Panc1 (cell line): ENCODE measurements at regions not wholly inside any gene's neighbourhood (a gene's known extent, or its start where the extent isn't known, plus 50 kb on each side); places are given as distances from the start of the nearest gene placed in this dataset.

Source experiments
- ATAC-seq: fragments of 200-7000 bp; cut with Tn5 transposase; 2 replicates; pipeline ENCODE4 v1.9.1; 2020; ENCODE audit warnings: mild to moderate bottlenecking, moderate library complexity
- BruUV-seq: library from RNA; stranded (reverse); fragments of 400-500 nt; replicated peaks from 2 replicates; lab custom pipeline; 2021; lab: Mats Ljungman, UMichigan
- CTCF ChIA-PET: fragments of 300-600 bp; sonication (Branson Sonifier 250); formaldehyde crosslinking; loops from one replicate; lab custom pipeline; 2022; ENCODE audit warnings: antibody characterized with exemption; lab: Charles Lee
- POLR2A ChIA-PET: fragments of 300-600 bp; sonication (Branson Sonifier 250); formaldehyde crosslinking; loops from one replicate; lab custom pipeline; 2022; ENCODE audit warnings: antibody characterized with exemption; lab: Charles Lee
- DNase-seq: peaks from one replicate; pipeline ENCODE4 v3.0.0-alpha.2; 2010; ENCODE audit warnings: low read depth, low spot score
- H3K27ac ChIP-seq: 2 replicates; pipeline ENCODE4 v1.5.1; 2011; ENCODE audit warnings: mild to moderate bottlenecking, low read length, inconsistent platforms
- H3K27me3 ChIP-seq: fragments of 200-500 bp; sonication (Bioruptor generic); 2 replicates; pipeline ENCODE4 v1.6.0; 2014; ENCODE audit warnings: low read length, inconsistent platforms; ENCODE audit not compliant: control insufficient read depth, insufficient read depth
- H3K36me3 ChIP-seq: fragments of 200-500 bp; sonication (Bioruptor generic); 2 replicates; pipeline ENCODE4 v1.5.1; 2014; ENCODE audit warnings: inconsistent platforms, mild to moderate bottlenecking, low read length, moderate library complexity; ENCODE audit not compliant: control insufficient read depth, insufficient read depth
- H3K4me1 ChIP-seq: 2 replicates; pipeline ENCODE4 v1.5.1; 2011; ENCODE audit warnings: inconsistent platforms, mild to moderate bottlenecking, low read length, moderate library complexity; ENCODE audit not compliant: control insufficient read depth, insufficient read depth
- H3K4me3 ChIP-seq, 2 experiments: 2 replicates each; pipeline ENCODE4 v1.5.1; 2011 to 2012; ENCODE audit warnings: low read depth in 2 of 2, low read length in 2 of 2, mild to moderate bottlenecking in 2 of 2, inconsistent platforms in 1 of 2, moderate library complexity in 1 of 2
- H3K9me3 ChIP-seq: fragments of 200-500 bp; sonication (Bioruptor generic); 2 replicates; pipeline ENCODE4 v1.5.1; 2014; ENCODE audit warnings: low read depth, mild to moderate bottlenecking, inconsistent platforms, low read length, moderate library complexity; ENCODE audit not compliant: control insufficient read depth, insufficient read depth
- CTCF ChIP-seq: fragments of 450-650 bp; IDR thresholded peaks from 2 replicates; pipeline ENCODE4 v1.5.1; 2017; ENCODE audit warnings: mild to moderate bottlenecking
- POLR2AphosphoS5 ChIP-seq: IDR thresholded peaks from 2 replicates; pipeline ENCODE4 v1.6.1; 2012; ENCODE audit warnings: mild to moderate bottlenecking, low read depth, low read length, moderate library complexity
- REST ChIP-seq, 2 experiments: IDR thresholded peaks; 2 replicates each; pipeline ENCODE4 v1.6.1; 2011 to 2012; ENCODE audit warnings: low read depth in 2 of 2, control low read depth in 1 of 2, low read length in 1 of 2, mild to moderate bottlenecking in 1 of 2, moderate library complexity in 1 of 2; ENCODE audit not compliant: insufficient read depth in 1 of 2
- SIN3A ChIP-seq: IDR thresholded peaks from 2 replicates; pipeline ENCODE4 v1.6.1; 2012; ENCODE audit warnings: low read depth, mild to moderate bottlenecking, low read length, moderate library complexity, borderline replicate concordance; ENCODE audit not compliant: insufficient read depth
- TCF7L2 ChIP-seq: IDR thresholded peaks from 2 replicates; pipeline ENCODE4 v1.6.1; 2011; ENCODE audit warnings: mild to moderate bottlenecking, low read depth, low read length, inconsistent platforms
- in situ Hi-C: cut with HindIII; loops from 2 replicates; pipeline ENCODE4 v1.10.0; 2016; ENCODE audit warnings: low sequenced_read_pairs, low pct_unique_long_range_greater_than_20kb
- intact Hi-C: fragments of 100-400 bp; cut with micrococcal nuclease; formaldehyde crosslinking; loops from one replicate; pipeline ENCODE4 v1.10.0; 2022; ENCODE audit not compliant: unreplicated experiment

- BruUV-seq: no TSS peak
- in situ Hi-C loops (no loop called here), intact Hi-C loops (no loop called here)
- ChIA-PET POLR2A (no interaction called here), CTCF (no interaction called here)
- ATAC-seq: no peak
- Histone ChIP-seq H3K4me1 (no peaks in the 10 kb centered on the region), H3K27ac (no peak overlapping the region), H3K27me3 (no peaks in the 10 kb centered on the region), H3K4me3 (no peak overlapping the region), H3K9me3 (no peaks in the 10 kb centered on the region), H3K36me3 (no peaks in the 10 kb centered on the region)
- TF ChIP-seq CTCF (no peak), POLR2AphosphoS5 (no peak), SIN3A (no peak), REST (IDR thresholded peaks at IDR 0.05; ENCODE audit: insufficient read depth in 1 of 2, low read depth in 2 of 2, low read length in 1 of 2) (no peak)
- no peak for DNase-seq
These were observed 261.7 kb upstream of the GATB start for GRCh38 chr4:152022543-152022942.

- Histone ChIP-seq H3K4me3 (no peak overlapping the region), H3K4me1 (no peaks in the 10 kb centered on the region), H3K27ac (no peak overlapping the region), H3K36me3 (no peaks in the 10 kb centered on the region), H3K27me3 (no peaks in the 10 kb centered on the region), H3K9me3 (no peaks in the 10 kb centered on the region)
- ChIA-PET CTCF (no interaction called here), POLR2A (no interaction called here)
- no TSS peak for BruUV-seq
- TF ChIP-seq REST (IDR thresholded peaks at IDR 0.05; ENCODE audit: insufficient read depth in 1 of 2, low read depth in 2 of 2, low read length in 1 of 2) (no peak), POLR2AphosphoS5 (no peak), TCF7L2 (no peak)
- no peak for ATAC-seq
- no peak for DNase-seq
- intact Hi-C loops (no loop called here), in situ Hi-C loops (no loop called here)
These were observed 261.1 kb upstream of the GATB start for GRCh38 chr4:152021788-152022438.
